DND-41 (cell line): ENCODE measurements at regions not wholly inside any gene's neighbourhood (a gene's known extent, or its start where the extent isn't known, plus 50 kb on each side); places are given as distances from the start of the nearest gene placed in this dataset.

Experiments used
- CTCF ChIP-seq: IDR thresholded peaks from 2 replicates; pipeline ENCODE4 v1.5.1; 2012; ENCODE audit warnings: borderline replicate concordance, low read length, moderate library complexity, mild to moderate bottlenecking; ENCODE audit not compliant: poor library complexity, severe bottlenecking; ENCODE audit errors: extremely low read depth
- EZH2 ChIP-seq: IDR thresholded peaks from 3 replicates; pipeline ENCODE4 v1.6.1; 2012; ENCODE audit warnings: borderline replicate concordance, low read depth, mild to moderate bottlenecking, moderate library complexity, low read length, inconsistent platforms; ENCODE audit not compliant: severe bottlenecking

DNA sequence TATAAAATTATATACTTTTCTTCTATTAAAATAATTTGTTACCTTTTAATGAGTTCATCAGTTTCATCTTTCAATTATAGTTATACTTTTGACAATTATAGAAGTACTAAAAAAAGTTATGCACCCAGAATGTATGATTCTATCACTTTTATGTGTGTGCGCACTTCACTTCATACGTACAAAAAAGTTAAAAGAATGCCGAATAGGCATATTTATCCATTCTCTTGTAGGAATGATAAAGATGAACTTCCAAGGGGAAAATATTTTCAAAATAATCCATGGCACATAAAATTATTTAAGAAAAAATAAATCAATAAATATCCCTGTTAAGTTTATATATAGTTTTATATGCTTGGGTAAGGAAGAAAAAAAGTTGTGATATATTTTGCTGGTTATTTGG is 166.9 kb upstream of the PRSS1 start:
- no peak for TF ChIP-seq CTCF
- TF ChIP-seq EZH2, result no peak
